ENCODE measurements at regions not wholly inside any gene's neighbourhood (a gene's known extent, or its start where the extent isn't known, plus 50 kb on each side); places are given as distances from the start of the nearest gene placed in this dataset.

DNA sequence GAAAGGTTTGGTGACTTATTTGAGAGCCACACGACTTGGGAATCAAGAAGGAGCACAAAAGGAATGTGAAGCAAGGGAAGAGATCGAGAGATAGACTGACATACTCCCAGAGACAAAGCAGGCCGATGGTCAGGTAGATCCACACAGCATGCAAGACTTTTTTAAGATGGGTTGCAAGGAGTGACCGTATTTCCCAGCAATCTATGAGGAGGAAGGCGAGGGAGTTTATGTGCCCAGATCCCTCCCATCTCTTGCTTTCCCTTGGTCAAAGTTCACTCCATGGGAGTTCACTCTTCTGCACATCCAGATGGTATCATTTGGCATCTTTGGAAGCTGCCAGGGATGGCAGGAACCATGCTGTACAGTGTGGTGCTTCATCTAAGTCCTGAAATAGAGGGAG is 148.9 kb downstream of the RMI1 start:
- no peak for DNase-seq

GRCh38 chr9:84136119-84136868 is 155.7 kb downstream of the RMI1 start:
- peak; percentile 55 to 70 for DNase-seq

DNA sequence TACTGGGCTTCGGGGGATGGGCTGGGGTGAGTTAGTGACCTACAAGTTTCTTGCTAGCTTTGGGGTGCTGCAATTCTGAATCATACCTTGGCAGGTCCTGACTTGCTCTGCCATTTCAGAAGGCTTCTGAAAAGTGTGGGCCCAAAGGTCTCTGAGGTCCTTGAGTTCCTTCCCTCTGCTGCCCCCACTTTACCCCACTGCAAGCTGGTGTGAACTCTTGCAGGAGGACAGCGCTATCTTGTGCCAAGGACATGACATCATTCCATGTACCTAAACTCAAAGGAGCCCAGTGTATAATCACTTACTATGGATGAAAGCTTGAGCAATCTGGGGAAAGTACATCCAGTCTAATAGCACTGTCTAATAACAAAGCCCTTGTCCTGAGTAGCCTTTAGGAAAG is 157.4 kb downstream of the RMI1 start:
- DNase-seq, result no peak

- DNase-seq, result no peak
These were observed 157.9 kb downstream of the RMI1 start for GRCh38 chr9:84138541-84138940.

GRCh38 chr9:84139296-84140070 is 158.9 kb downstream of the RMI1 start:
- peak; percentile 65 to 83 for DNase-seq

DNA sequence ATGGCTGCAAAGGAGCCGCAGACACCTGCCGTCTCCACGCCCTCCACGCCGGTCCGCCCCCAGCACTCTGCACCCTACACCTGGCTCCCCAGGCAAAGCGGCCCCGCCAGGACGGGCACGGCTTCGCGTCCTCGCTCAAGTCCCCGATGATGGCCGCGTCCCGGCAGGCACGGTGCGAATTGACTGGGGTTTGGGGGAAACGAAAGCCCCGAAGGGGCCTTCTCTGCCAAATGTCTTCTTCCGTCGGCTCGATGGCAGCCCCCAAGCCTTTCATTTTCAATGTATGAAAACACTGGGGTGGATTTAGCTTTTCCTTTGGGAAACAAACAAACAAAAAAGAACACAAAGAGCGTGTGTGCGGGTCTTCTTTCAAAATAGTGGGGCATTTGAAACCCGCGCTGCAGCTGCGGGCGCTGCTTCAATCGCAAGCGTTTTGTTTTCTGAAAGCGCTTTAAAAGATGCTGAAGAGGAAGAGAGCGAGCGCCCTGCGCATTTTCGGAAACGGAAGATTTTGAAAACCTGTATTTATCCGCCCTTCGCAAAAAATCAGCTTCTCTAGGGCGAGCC is 160.0 kb downstream of the RMI1 start:
- peak; percentile 75 to 79 for DNase-seq

GRCh38 chr9:84141741-84142370 is 161.3 kb downstream of the RMI1 start:
- peak in 1 of 2 experiments; percentile 49 for DNase-seq

- DNase-seq, result no peak
These were observed 164.4 kb downstream of the RMI1 start for GRCh38 chr9:84145031-84145430.

- no peak for DNase-seq
These were observed 165.2 kb downstream of the RMI1 start for GRCh38 chr9:84145780-84146179.

DNA sequence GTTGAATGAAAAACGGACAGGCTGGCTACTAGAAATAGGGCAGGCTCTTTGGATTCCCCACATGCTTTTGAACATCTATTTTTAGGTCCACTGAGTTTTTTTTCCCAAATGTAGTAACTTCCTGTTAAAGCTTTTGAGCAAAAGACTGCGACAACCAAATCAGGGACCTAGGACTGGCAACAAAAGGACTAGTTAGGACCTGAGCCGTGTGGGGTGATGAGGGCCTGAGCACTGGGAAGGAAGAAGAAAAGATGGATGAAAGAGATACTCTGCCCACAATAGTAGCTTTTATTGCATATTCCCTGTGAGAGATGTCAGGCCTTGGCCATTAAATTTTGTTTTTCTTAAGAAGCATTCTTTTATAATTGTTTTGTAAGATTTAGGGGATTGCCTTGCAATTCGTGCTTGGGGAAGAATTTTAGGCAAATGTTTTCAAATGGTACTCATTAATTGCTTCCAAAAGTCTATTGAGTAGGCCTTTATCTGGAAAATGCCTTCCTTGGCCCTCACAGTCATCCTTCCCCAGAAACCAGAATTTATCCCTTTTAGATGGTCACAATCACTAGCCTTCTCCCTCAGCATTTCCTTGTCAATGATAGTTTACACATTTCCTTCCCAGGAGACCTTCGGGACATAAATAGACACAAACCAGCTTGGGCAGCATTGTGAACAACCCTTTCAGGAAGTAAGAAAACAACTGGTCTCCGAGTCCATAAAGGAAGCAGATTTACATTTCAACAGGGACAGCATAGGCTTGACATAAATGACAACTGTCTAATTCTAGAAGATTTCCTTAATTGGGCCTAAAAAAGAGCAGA is 166.5 kb downstream of the RMI1 start:
- DNase-seq, result peak; percentile 28 to 48

DNA sequence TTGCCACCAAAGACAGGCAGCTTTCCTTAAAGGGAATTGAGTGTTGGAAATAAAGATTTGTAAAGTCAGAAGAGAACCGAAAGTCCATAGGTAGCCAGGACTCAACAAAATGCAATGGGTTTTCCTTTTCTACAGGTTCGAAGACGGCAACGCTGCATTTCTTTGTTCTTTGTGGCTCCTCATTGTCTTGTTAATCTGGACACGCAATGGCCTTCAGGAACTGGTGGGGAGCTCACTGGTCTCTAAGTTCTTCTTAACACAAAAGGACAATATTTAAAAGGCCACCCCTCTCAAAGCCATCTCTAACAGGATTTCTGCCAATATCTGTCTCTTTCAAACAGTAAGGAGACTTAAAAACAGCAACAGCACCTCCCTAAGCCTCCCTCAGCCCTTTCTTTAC is 170.6 kb downstream of the RMI1 start:
- peak in 1 of 2 experiments; percentile 68 for DNase-seq

DNA sequence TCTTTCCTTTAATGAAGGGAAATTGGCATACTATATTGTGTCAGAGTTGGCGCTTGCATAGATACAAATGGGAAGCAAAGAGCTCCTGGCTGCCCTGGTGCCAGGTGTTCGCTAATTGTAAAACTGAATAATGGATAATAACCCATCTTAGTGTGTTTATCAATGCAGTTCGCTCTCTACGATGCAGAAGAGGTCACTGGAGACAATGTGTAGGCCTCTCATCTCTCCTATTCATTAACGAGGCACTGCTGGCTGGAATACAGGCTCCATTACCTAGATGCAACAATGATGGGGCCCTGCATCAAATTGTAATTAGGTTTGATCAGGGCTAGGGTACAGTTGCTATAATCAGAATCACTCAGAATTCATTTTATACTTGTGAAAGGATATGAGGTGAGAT is 171.0 kb downstream of the RMI1 start:
- peak; percentile 69 to 93 for DNase-seq

GRCh38 chr9:84152204-84152603 is 171.6 kb downstream of the RMI1 start:
- DNase-seq, result no peak

DNA sequence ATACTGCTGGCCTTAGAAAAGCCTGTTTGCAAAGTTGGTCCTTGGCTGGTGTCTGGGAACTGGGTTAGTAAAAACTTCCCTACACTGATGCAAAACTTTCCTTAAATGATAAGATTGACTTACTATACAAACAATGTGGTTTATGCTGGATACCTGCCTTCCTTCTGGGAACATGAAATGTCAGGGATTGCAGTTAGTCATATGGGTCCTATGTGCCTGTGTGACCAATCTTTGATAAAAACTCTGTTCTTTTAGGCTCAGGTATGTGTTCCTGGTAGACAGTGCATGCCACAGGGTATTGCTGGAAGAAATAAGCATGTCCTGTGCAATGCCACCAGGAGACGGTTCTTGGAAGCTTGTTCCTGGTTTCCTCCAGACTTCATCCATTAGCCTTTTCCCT is 173.3 kb downstream of the RMI1 start:
- no peak for DNase-seq

DNA sequence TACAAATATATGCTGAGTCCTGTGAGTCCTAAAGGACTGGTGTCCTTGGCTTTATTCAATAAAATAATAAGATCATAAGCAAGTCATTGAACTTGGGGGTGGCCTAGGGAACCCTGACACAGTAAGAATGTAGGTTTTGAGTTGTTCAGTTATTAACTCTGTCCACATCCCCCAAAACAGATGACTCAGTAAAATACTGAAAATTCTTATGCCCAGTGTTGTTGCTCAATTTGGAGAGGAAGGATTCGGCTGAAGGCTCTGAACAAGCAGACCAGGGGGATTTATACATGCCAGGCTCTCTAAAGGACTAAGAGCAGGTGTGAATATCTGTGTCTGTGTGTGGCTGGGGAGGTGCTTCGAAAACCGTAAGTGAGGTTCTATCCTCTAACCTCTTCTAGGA is 173.7 kb downstream of the RMI1 start:
- DNase-seq, result no peak

DNA sequence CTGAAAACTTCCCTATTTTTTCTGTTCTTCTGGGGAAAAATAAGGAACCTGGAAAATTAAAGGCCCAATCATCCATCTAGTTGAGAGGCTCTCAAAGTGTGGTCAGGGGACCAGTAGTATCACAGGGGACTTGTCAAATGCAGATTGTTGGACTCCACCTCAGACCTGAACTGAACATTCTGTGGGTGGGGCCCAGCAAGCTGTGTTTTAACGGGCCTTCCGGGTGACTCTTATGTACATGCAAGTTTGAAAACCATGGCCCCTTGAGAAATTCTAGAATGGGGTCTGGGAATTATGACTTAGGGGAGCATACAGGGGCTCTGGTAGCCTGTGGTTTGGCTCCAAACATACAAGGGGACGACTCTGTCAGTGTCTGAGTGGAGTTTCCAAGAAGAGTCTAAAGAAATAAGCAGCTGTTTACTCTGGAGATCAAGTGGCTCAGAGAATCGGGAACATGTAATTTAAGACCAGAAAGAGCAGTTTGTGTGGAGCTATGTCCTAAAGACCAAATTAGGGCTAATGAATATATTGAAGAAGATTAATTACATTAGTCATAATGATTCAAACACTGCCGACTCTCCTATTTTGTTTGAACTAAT is 177.4 kb downstream of the SLC28A3 start:
- DNase-seq, result no peak

DNA sequence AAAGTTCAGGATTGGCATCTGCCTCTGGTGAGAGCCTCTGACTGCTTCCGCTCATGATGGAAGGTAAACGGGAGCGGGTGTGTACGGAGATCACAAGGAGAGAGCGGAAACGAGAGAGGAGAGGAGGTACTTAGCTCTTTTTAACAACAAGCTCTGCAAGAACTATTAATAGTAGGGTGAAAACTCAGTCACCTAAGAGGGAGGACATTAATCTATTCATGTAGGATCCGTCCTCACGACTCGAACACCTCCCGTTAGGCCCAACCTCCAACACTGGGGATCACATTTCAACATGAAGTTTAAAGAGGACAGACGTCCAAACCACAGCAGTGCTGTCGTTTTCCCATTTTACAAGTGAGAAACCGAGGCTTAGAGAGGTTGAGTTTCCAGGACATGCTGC is 173.7 kb downstream of the SLC28A3 start:
- no peak for DNase-seq

- no peak for DNase-seq
These were observed 171.3 kb downstream of the SLC28A3 start for GRCh38 chr9:84169240-84169639.

DNA sequence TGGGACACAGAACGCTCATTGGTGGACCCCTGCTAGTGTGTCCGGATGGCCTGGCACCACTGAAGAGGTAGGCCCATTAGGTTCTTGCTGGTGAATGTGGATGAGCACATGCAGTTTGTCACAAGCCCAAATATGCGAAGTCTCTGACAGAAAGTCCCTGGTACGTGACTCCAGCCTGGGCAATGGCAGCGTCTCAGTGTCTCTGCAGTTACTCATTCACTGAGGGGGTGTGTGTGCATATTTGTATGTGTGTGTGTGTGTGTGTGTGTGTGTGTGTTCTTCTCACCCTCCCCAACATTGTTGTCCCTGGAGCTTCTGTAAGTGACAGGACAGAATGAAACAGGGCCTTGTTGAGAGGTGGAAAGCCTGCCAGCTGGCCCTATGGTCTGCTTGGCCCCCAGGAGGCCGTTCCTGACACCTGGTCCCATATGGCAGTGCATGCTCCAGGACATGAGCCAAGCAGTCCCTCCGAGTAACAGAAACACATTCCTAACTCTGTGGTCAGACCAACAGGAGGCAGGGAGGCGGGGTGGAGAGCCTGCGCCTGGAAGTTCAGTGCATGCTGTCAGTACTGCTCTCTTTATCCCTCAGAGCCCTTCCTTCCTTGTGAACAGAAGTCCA is 169.9 kb downstream of the SLC28A3 start:
- DNase-seq, result peak in 1 of 2 experiments; percentile 40

DNA sequence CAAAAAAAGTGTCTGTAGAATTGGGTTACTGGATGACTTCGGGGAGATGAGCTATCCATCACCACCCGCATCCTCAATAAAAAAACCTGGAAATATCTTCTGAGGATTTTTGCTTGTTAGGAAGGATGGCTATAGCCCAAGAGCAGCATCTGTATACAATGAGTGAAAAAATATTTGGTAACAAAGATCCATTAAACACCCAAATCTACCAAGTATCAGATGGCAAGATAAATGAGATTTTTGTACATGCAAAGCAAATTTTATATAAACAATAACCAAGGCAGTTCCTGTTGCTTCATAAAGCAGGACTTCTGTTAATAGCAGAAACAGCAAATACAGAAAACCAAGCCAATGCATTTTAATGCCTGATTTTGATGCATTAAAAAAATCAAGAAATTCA is 166.6 kb downstream of the SLC28A3 start:
- DNase-seq, result no peak

- DNase-seq, result no peak
These were observed 166.1 kb downstream of the SLC28A3 start for GRCh38 chr9:84174486-84174885.

DNA sequence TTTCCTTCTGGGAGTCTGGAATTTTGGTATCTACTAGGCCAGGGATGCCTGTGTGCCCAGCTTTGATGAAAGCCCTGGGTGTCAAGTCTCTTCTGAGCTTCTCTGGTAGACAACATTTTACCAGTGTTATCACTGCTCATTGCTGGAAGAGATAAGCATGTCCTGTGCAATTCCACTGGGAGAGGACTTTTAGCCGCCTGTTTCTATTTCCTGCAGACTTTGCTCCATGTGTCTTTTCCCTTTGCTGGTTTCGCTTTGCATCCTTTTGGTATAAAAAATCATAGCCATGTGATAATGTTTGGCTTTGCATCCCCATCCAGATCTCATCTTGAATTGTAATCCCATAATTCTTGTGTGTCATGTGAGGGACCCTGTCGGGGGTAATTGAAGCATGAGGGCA is 163.2 kb downstream of the SLC28A3 start:
- no peak for DNase-seq
